ENCODE measurements at regions not wholly inside any gene's neighbourhood (a gene's known extent, or its start where the extent isn't known, plus 50 kb on each side); places are given as distances from the start of the nearest gene placed in this dataset.

- no peaks in the 10 kb centered on the region for H3K9me3 ChIP-seq (ENCODE audit: severe bottlenecking)
- ATAC-seq (ENCODE audit: low read depth) = no peak
- H3K27me3 ChIP-seq (ENCODE audit: insufficient read depth, poor library complexity, severe bottlenecking) = no peaks in the 10 kb centered on the region
- DNase-seq (ENCODE audit: low spot score) = no peak
- H3K36me3 ChIP-seq (ENCODE audit: low read depth) = no peaks in the 10 kb centered on the region
- H3K4me1 ChIP-seq (ENCODE audit: insufficient read depth, poor library complexity, severe bottlenecking) = peaks cover 3% of the 10 kb centered on the region
- H3K27ac ChIP-seq (ENCODE audit: poor library complexity, severe bottlenecking) = no peak overlapping the region
- TF ChIP-seq, protein P1, sequence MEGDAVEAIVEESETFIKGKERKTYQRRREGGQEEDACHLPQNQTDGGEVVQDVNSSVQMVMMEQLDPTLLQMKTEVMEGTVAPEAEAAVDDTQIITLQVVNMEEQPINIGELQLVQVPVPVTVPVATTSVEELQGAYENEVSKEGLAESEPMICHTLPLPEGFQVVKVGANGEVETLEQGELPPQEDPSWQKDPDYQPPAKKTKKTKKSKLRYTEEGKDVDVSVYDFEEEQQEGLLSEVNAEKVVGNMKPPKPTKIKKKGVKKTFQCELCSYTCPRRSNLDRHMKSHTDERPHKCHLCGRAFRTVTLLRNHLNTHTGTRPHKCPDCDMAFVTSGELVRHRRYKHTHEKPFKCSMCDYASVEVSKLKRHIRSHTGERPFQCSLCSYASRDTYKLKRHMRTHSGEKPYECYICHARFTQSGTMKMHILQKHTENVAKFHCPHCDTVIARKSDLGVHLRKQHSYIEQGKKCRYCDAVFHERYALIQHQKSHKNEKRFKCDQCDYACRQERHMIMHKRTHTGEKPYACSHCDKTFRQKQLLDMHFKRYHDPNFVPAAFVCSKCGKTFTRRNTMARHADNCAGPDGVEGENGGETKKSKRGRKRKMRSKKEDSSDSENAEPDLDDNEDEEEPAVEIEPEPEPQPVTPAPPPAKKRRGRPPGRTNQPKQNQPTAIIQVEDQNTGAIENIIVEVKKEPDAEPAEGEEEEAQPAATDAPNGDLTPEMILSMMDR (IDR thresholded peaks at IDR 0.05; ENCODE audit: poor library complexity, severe bottlenecking) = no peak
- no peak overlapping the region for H3K4me3 ChIP-seq (ENCODE audit: severe bottlenecking)
Measured at GRCh38 chr9:89916001-89916597, 311.3 kb downstream of the GADD45G start.

DNA sequence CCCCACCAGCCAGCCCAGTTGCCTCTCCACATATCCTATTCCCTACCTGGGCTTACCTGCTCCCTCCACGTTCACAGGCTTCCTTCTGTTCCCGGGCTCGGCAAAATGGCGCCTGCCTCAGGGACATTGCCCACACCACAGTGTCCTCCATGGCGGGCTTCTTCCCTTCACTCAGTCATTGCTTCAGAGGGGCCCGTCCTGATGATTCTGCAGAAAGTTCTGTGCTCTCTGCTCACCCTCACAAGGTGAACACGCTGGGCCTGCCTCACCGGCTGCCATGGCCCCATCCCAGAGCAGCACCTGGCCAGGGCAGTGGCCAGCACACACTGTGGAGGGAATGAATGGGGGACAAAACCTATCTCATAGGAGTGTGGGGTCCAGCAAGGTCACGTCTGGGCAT is 313.0 kb downstream of the GADD45G start:
- no peak overlapping the region for H3K4me3 ChIP-seq (ENCODE audit: severe bottlenecking)
- no peak for ATAC-seq (ENCODE audit: low read depth)

DNA sequence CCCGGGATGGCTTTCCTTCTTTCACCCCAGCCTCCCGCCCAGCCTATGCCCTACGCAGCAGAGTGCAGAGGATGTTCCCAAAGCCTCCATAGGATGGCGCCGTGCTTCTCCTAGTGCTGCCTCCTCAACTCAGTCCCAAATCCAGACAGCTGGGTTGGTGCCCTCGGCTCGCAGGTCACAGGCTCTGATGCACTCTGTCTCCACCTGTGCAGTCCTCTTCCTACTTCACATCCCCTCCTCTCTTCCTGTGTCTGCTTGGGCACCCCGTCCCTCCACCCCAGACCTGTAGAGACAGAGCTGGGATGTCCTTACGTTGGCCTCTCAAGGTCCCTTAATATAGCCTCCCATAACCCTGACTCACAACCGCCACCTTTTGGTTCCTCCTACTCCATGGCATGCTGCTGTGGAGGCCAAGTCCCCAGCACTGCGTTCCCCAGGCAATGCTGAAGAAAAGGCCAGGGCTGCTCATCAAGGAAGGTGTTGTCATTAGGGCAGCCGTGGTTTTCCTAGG is 314.4 kb downstream of the GADD45G start:
- Histone ChIP-seq H3K36me3 (ENCODE audit: low read depth) (no peaks in the 10 kb centered on the region), H3K27me3 (ENCODE audit: insufficient read depth, poor library complexity, severe bottlenecking) (no peaks in the 10 kb centered on the region), H3K9me3 (ENCODE audit: severe bottlenecking) (no peaks in the 10 kb centered on the region), H3K4me1 (ENCODE audit: insufficient read depth, poor library complexity, severe bottlenecking) (peaks cover 3% of the 10 kb centered on the region), H3K27ac (ENCODE audit: poor library complexity, severe bottlenecking) (no peak overlapping the region), H3K4me3 (ENCODE audit: severe bottlenecking) (no peak overlapping the region)
- TF ChIP-seq, protein P1 (IDR thresholded peaks at IDR 0.05; ENCODE audit: poor library complexity, severe bottlenecking) = no peak
- no peak for ATAC-seq (ENCODE audit: low read depth)
- DNase-seq (ENCODE audit: low spot score) = no peak

More for the DNA sequence above, 313.0 kb downstream of the GADD45G start:
- peaks cover 3% of the 10 kb centered on the region for H3K4me1 ChIP-seq (ENCODE audit: insufficient read depth, poor library complexity, severe bottlenecking)
- H3K36me3 ChIP-seq (ENCODE audit: low read depth) = no peaks in the 10 kb centered on the region
- H3K9me3 ChIP-seq (ENCODE audit: severe bottlenecking) = no peaks in the 10 kb centered on the region
- H3K27me3 ChIP-seq (ENCODE audit: insufficient read depth, poor library complexity, severe bottlenecking) = no peaks in the 10 kb centered on the region
- DNase-seq (ENCODE audit: low spot score) = no peak
- TF ChIP-seq, protein P1 (IDR thresholded peaks at IDR 0.05; ENCODE audit: poor library complexity, severe bottlenecking) = no peak
- no peak overlapping the region for H3K27ac ChIP-seq (ENCODE audit: poor library complexity, severe bottlenecking)

GRCh38 chr9:89920131-89920530 is 315.3 kb downstream of the GADD45G start:
- peaks cover 4% of the 10 kb centered on the region for H3K4me1 ChIP-seq (ENCODE audit: insufficient read depth, poor library complexity, severe bottlenecking)
- TF ChIP-seq, protein P1 (IDR thresholded peaks at IDR 0.05; ENCODE audit: poor library complexity, severe bottlenecking) = no peak
- no peaks in the 10 kb centered on the region for H3K27me3 ChIP-seq (ENCODE audit: insufficient read depth, poor library complexity, severe bottlenecking)
- H3K36me3 ChIP-seq (ENCODE audit: low read depth) = no peaks in the 10 kb centered on the region
- no peak overlapping the region for H3K4me3 ChIP-seq (ENCODE audit: severe bottlenecking)
- no peak overlapping the region for H3K27ac ChIP-seq (ENCODE audit: poor library complexity, severe bottlenecking)
- ATAC-seq (ENCODE audit: low read depth) (no peak), DNase-seq (ENCODE audit: low spot score) (no peak)
- no peaks in the 10 kb centered on the region for H3K9me3 ChIP-seq (ENCODE audit: severe bottlenecking)

GRCh38 chr9:89920951-89921350 is 316.1 kb downstream of the GADD45G start:
- TF ChIP-seq, protein P1 (IDR thresholded peaks at IDR 0.05; ENCODE audit: poor library complexity, severe bottlenecking) = no peak
- Histone ChIP-seq H3K36me3 (ENCODE audit: low read depth) (no peaks in the 10 kb centered on the region), H3K27ac (ENCODE audit: poor library complexity, severe bottlenecking) (no peak overlapping the region), H3K4me3 (ENCODE audit: severe bottlenecking) (no peak overlapping the region), H3K4me1 (ENCODE audit: insufficient read depth, poor library complexity, severe bottlenecking) (peaks cover 6% of the 10 kb centered on the region), H3K27me3 (ENCODE audit: insufficient read depth, poor library complexity, severe bottlenecking) (no peaks in the 10 kb centered on the region), H3K9me3 (ENCODE audit: severe bottlenecking) (no peaks in the 10 kb centered on the region)
- ATAC-seq (ENCODE audit: low read depth) = no peak
- DNase-seq (ENCODE audit: low spot score) = no peak
